ENCODE measurements at regions not wholly inside any gene's neighbourhood (a gene's known extent, or its start where the extent isn't known, plus 50 kb on each side); places are given as distances from the start of the nearest gene placed in this dataset.

GRCh38 chr12:125399489-125399888 is 334.3 kb downstream of the AACS start:
- no peak for TF ChIP-seq CTCF (IDR thresholded peaks at IDR 0.05; ENCODE audit: insufficient read depth, low read depth, low read length, missing control alignments)
- H3K4me3 ChIP-seq (ENCODE audit: low read length) = no peak overlapping the region
- DNase-seq (ENCODE audit: low read depth) = no peak

- peak; percentile 35 for TF ChIP-seq CTCF (IDR thresholded peaks at IDR 0.05; ENCODE audit: insufficient read depth, low read depth, low read length, missing control alignments)
- no peak overlapping the region for H3K4me3 ChIP-seq (ENCODE audit: low read length)
- peak; percentile 26 for DNase-seq (ENCODE audit: low read depth)
Observed at GRCh38 chr12:125402874-125403789, 337.9 kb downstream of the AACS start.

GRCh38 chr12:125403843-125404242 is 338.6 kb downstream of the AACS start:
- no peak for TF ChIP-seq CTCF (IDR thresholded peaks at IDR 0.05; ENCODE audit: insufficient read depth, low read depth, low read length, missing control alignments)
- no peak overlapping the region for H3K4me3 ChIP-seq (ENCODE audit: low read length)

GRCh38 chr12:125406131-125406530 is 340.9 kb downstream of the AACS start:
- DNase-seq (ENCODE audit: low read depth) = no peak
- no peak overlapping the region for H3K4me3 ChIP-seq (ENCODE audit: low read length)
- no peak for TF ChIP-seq CTCF (IDR thresholded peaks at IDR 0.05; ENCODE audit: insufficient read depth, low read depth, low read length, missing control alignments)

More at GRCh38 chr12:125403843-125404242, 338.6 kb downstream of the AACS start:
- DNase-seq (ENCODE audit: low read depth) = no peak

- TF ChIP-seq CTCF (IDR thresholded peaks at IDR 0.05; ENCODE audit: insufficient read depth, low read depth, low read length, missing control alignments) = no peak
- no peak for DNase-seq (ENCODE audit: low read depth)
- no peak overlapping the region for H3K4me3 ChIP-seq (ENCODE audit: low read length)
Observed at GRCh38 chr12:125408718-125409117, 343.5 kb downstream of the AACS start.

- no peak for TF ChIP-seq CTCF (IDR thresholded peaks at IDR 0.05; ENCODE audit: insufficient read depth, low read depth, low read length, missing control alignments)
- no peak overlapping the region for H3K4me3 ChIP-seq (ENCODE audit: low read length)
- DNase-seq (ENCODE audit: low read depth) = no peak
Observed at GRCh38 chr12:125412506-125412905, 347.3 kb downstream of the AACS start.

- no peak for DNase-seq (ENCODE audit: low read depth)
- TF ChIP-seq CTCF (IDR thresholded peaks at IDR 0.05; ENCODE audit: insufficient read depth, low read depth, low read length, missing control alignments) = no peak
- H3K4me3 ChIP-seq (ENCODE audit: low read length) = no peak overlapping the region
Observed at GRCh38 chr12:125417446-125417845, 352.2 kb downstream of the AACS start.

All from epithelial cell of esophagus (primary cell).